Endothelial cell (in vitro differentiated cells): ENCODE measurements at regions not wholly inside any gene's neighbourhood (a gene's known extent, or its start where the extent isn't known, plus 50 kb on each side); places are given as distances from the start of the nearest gene placed in this dataset.

ENCODE experiments used
- DNase-seq: peaks from one replicate; pipeline ENCODE4 v3.0.0; 2021; ENCODE audit warnings: low spot score
- H3K27ac Mint-ChIP-seq: one replicate; pipeline ENCODE4 v1.8.0; 2021; ENCODE audit warnings: mixed read lengths, inconsistent platforms; ENCODE audit not compliant: unreplicated experiment
- H3K27me3 Mint-ChIP-seq: one replicate; pipeline ENCODE4 v1.8.0; 2021; ENCODE audit warnings: mild to moderate bottlenecking, moderate library complexity, mixed read lengths, inconsistent platforms; ENCODE audit not compliant: unreplicated experiment
- H3K36me3 Mint-ChIP-seq: one replicate; pipeline ENCODE4 v1.8.0; 2021; ENCODE audit warnings: mild to moderate bottlenecking, low read depth, mixed read lengths, inconsistent platforms; ENCODE audit not compliant: unreplicated experiment
- H3K4me1 Mint-ChIP-seq: one replicate; pipeline ENCODE4 v1.8.0; 2021; ENCODE audit warnings: mild to moderate bottlenecking, mixed read lengths, inconsistent platforms; ENCODE audit not compliant: unreplicated experiment
- H3K4me3 Mint-ChIP-seq: one replicate; pipeline ENCODE4 v1.8.0; 2021; ENCODE audit warnings: mild to moderate bottlenecking, mixed read lengths, inconsistent platforms; ENCODE audit not compliant: unreplicated experiment
- H3K9me3 Mint-ChIP-seq: one replicate; pipeline ENCODE4 v1.8.0; 2021; ENCODE audit warnings: mixed read lengths, inconsistent platforms; ENCODE audit not compliant: unreplicated experiment
- CTCF ChIP-seq: fragments of 200-600 bp; sonication (generic); IDR thresholded peaks from one replicate; pipeline ENCODE4 v1.5.0; 2021; ENCODE audit warnings: antibody characterized with exemption; ENCODE audit not compliant: unreplicated experiment

DNA sequence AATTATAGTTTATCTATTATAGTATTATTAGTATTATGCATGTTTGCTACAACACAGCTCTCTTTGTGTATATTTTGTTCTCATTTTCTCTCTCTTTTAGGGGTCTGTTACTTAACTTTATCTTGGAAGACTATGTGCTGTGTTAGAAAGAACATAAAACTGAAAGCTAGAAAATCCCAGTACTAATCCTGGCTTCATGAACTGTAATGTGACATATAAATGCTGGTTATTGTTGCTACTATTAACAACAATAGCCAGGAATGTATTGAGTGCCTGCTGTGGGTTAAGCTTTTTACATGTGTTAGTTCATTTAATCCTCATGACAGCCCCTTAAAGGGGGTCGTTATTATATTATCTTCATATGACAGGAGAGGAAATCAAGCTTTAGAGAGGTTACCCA lies 170.0 kb upstream of the DTNBP1 start:
- Mint-ChIP-seq H3K27ac (no peak overlapping the region), H3K4me3 (no peak overlapping the region), H3K27me3 (no peaks in the 10 kb centered on the region), H3K9me3 (no peaks in the 10 kb centered on the region), H3K36me3 (no peaks in the 10 kb centered on the region), H3K4me1 (no peaks in the 10 kb centered on the region)
- DNase-seq: no peak
- TF ChIP-seq CTCF: no peak

GRCh38 chr6:15829156-15829555 lies 166.3 kb upstream of the DTNBP1 start:
- H3K9me3 Mint-ChIP-seq: no peaks in the 10 kb centered on the region
- no peaks in the 10 kb centered on the region for H3K27me3 Mint-ChIP-seq
- H3K4me3 Mint-ChIP-seq: no peak overlapping the region

DNA sequence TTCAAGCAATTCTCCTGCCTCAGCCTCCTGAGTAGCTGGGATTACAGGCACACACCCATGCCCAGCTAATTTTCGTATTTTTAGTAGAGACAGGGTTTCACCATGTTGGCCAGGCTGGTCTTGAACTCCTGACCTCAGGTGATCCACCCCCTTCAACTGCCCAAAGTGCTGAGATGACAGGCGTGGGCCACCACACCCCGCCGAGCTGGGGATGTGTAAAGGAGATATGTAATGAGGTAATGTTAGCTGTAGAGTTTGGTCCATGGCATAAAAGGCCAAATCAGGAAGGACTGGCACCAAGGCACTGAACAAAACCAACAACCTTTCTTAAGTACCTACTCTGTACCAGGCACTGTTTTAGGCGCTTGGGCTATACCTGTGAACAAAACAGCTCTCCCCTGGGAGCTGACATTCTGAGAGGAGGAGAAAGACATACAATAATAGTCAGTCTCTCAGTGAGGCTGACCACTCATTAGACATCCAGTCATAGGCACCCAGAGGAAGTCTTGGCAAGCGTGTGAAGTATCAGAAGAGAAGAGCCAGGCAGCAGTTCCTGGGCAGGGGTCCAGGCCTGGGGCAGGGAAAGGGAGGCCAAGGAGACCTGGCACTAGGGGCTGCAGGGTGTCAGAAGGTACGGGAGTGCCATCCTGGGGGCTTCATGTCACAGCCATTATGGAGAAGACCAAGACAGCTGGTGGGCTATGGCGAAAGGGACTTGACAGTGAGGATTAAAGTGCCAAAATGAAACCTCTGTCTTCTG lies 164.8 kb upstream of the DTNBP1 start:
- Mint-ChIP-seq H3K27ac (no peak overlapping the region), H3K9me3 (no peaks in the 10 kb centered on the region), H3K36me3 (no peaks in the 10 kb centered on the region), H3K4me3 (no peak overlapping the region), H3K27me3 (no peaks in the 10 kb centered on the region), H3K4me1 (no peaks in the 10 kb centered on the region)
- TF ChIP-seq CTCF: no peak
- DNase-seq: no peak

More at GRCh38 chr6:15829156-15829555, 166.3 kb upstream of the DTNBP1 start:
- Mint-ChIP-seq H3K27ac (no peak overlapping the region), H3K36me3 (no peaks in the 10 kb centered on the region), H3K4me1 (no peaks in the 10 kb centered on the region)
- TF ChIP-seq CTCF: no peak
- DNase-seq: no peak

- no peak for TF ChIP-seq CTCF
- no peaks in the 10 kb centered on the region for H3K36me3 Mint-ChIP-seq
- DNase-seq: no peak
- H3K27me3 Mint-ChIP-seq: no peaks in the 10 kb centered on the region
- H3K27ac Mint-ChIP-seq: no peak overlapping the region
- no peaks in the 10 kb centered on the region for H3K9me3 Mint-ChIP-seq
- no peaks in the 10 kb centered on the region for H3K4me1 Mint-ChIP-seq
- H3K4me3 Mint-ChIP-seq: no peak overlapping the region
Observed at GRCh38 chr6:15826814-15827318, 164.0 kb upstream of the DTNBP1 start.

DNA sequence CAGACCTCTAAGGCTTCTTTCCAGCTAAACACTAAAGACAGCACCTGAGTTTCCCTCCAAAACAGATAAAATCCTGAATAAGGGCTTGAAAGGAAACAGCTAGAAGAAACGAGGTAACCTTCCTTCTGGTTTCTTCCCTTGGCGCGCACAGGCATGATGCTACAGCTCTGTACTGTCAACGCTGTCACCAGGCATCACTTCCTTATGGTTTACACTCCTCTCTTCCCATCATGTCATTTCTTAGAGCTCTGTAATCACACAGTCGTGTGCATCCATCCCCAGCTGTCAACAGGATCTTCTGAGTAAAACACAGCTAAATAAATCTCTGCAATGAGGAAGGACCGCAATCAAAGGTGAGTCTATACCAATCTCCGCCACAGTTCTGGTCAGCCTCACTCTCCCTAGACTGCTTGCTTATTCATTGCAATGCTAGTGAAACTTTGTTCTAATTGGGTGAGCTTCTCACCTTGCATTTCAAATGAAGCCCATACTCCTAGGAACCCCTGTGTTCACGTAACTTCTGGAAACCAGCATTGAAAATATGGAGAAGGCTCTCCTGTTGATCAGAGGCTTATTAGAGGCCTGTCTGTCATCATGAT lies 162.6 kb upstream of the DTNBP1 start:
- Mint-ChIP-seq H3K4me1 (no peaks in the 10 kb centered on the region), H3K27me3 (no peaks in the 10 kb centered on the region), H3K9me3 (no peaks in the 10 kb centered on the region), H3K4me3 (no peak overlapping the region), H3K36me3 (no peaks in the 10 kb centered on the region), H3K27ac (no peak overlapping the region)
- TF ChIP-seq CTCF: no peak
- no peak for DNase-seq
